ENCODE measurements at regions not wholly inside any gene's neighbourhood (a gene's known extent, or its start where the extent isn't known, plus 50 kb on each side); places are given as distances from the start of the nearest gene placed in this dataset.
"Not testable (repeated sequence)": the region's sequence is repeated elsewhere in the genome, so short reads cannot be mapped to it uniquely, and the experiment has no call there.

- H3K27me3 ChIP-seq (ENCODE audit: control insufficient read depth, insufficient read depth, low read length); H3K4me3 ChIP-seq (ENCODE audit: low read length); H3K9ac ChIP-seq (ENCODE audit: low read length): not testable (repeated sequence)
Observed at GRCh38 chr16:29606669-29607427, 56.2 kb upstream of the SPN start.

GRCh38 chr16:29607428-29607823, 55.6 kb upstream of the SPN start:
- H3K9ac ChIP-seq (ENCODE audit: low read length); H3K27ac ChIP-seq (ENCODE audit: low read length); H3K9me3 ChIP-seq (ENCODE audit: control insufficient read depth, low read depth, low read length); H3K36me3 ChIP-seq (ENCODE audit: control insufficient read depth, low read depth, low read length); H3K4me1 ChIP-seq (ENCODE audit: control insufficient read depth, low read depth, low read length); H3K27me3 ChIP-seq (ENCODE audit: control insufficient read depth, insufficient read depth, low read length); H3K4me3 ChIP-seq (ENCODE audit: low read length): not testable (repeated sequence)

More at GRCh38 chr16:29606669-29607427, 56.2 kb upstream of the SPN start:
- not testable (repeated sequence) for H3K36me3 ChIP-seq (ENCODE audit: control insufficient read depth, low read depth, low read length); H3K4me1 ChIP-seq (ENCODE audit: control insufficient read depth, low read depth, low read length); H3K27ac ChIP-seq (ENCODE audit: low read length); H3K9me3 ChIP-seq (ENCODE audit: control insufficient read depth, low read depth, low read length)

GRCh38 chr16:29612381-29613306, 50.4 kb upstream of the SPN start:
- not testable (repeated sequence) for H3K27ac ChIP-seq (ENCODE audit: low read length); H3K9me3 ChIP-seq (ENCODE audit: control insufficient read depth, low read depth, low read length); H3K27me3 ChIP-seq (ENCODE audit: control insufficient read depth, insufficient read depth, low read length); H3K36me3 ChIP-seq (ENCODE audit: control insufficient read depth, low read depth, low read length); H3K4me1 ChIP-seq (ENCODE audit: control insufficient read depth, low read depth, low read length)
- peak overlapping the region; percentile 75 for H3K4me3 ChIP-seq (ENCODE audit: low read length)
- peak overlapping the region; percentile 66 for H3K9ac ChIP-seq (ENCODE audit: low read length)
